NCI-H1092 (cell line): ENCODE measurements at regions not wholly inside any gene's neighbourhood (a gene's known extent, or its start where the extent isn't known, plus 50 kb on each side); places are given as distances from the start of the nearest gene placed in this dataset.
A peak's percentile ranks its signal among the peaks of the same experiment; 100 is the strongest.

Experiments used
- DNase-seq: peaks from one replicate; lab custom pipeline; 2025; lab: John Stamatoyannopoulos, UW

- peak; percentile 68 for DNase-seq
Measured at GRCh38 chr4:96183611-96184010, 343.7 kb downstream of the PDHA2 start.

GRCh38 chr4:96186593-96186992, 346.7 kb downstream of the PDHA2 start:
- DNase-seq: no peak

GRCh38 chr4:96189761-96190160, 349.9 kb downstream of the PDHA2 start:
- no peak for DNase-seq

- DNase-seq: no peak
Measured at GRCh38 chr4:96193061-96193460, 353.2 kb downstream of the PDHA2 start.

- no peak for DNase-seq
Measured at GRCh38 chr4:96194993-96195392, 355.1 kb downstream of the PDHA2 start.

- DNase-seq: no peak
Measured at GRCh38 chr4:96205143-96205936, 365.4 kb downstream of the PDHA2 start.

- DNase-seq: no peak
Measured at GRCh38 chr4:96227515-96227914, 387.6 kb downstream of the PDHA2 start.

GRCh38 chr4:96228463-96228862, 388.6 kb downstream of the PDHA2 start:
- no peak for DNase-seq

GRCh38 chr4:96240041-96240440, 400.1 kb downstream of the PDHA2 start:
- DNase-seq: no peak

GRCh38 chr4:96241819-96242218, 401.9 kb downstream of the PDHA2 start:
- no peak for DNase-seq

GRCh38 chr4:96247096-96247495, 407.2 kb downstream of the PDHA2 start:
- no peak for DNase-seq

- DNase-seq: no peak
Measured at GRCh38 chr4:96248225-96248624, 408.3 kb downstream of the PDHA2 start.

- DNase-seq: no peak
Measured at GRCh38 chr4:96260064-96260682, 420.3 kb downstream of the PDHA2 start.

- DNase-seq: no peak
Measured at GRCh38 chr4:96262057-96262456, 422.2 kb downstream of the PDHA2 start.

GRCh38 chr4:96263291-96263690, 423.4 kb downstream of the PDHA2 start:
- no peak for DNase-seq

GRCh38 chr4:96264941-96265463, 425.1 kb downstream of the PDHA2 start:
- no peak for DNase-seq

- no peak for DNase-seq
Measured at GRCh38 chr4:96293806-96294205, 453.9 kb downstream of the PDHA2 start.

- DNase-seq: no peak
Measured at GRCh38 chr4:96295143-96295741, 455.3 kb downstream of the PDHA2 start.

- no peak for DNase-seq
Measured at GRCh38 chr4:96301715-96302114, 461.8 kb downstream of the PDHA2 start.

GRCh38 chr4:96305030-96305429, 465.1 kb downstream of the PDHA2 start:
- no peak for DNase-seq

GRCh38 chr4:96312046-96312685, 472.3 kb downstream of the PDHA2 start:
- DNase-seq: no peak

- no peak for DNase-seq
Measured at GRCh38 chr4:96315815-96316214, 475.9 kb downstream of the PDHA2 start.

GRCh38 chr4:96316776-96317175, 476.9 kb downstream of the PDHA2 start:
- DNase-seq: no peak
